ENCODE measurements at regions not wholly inside any gene's neighbourhood (a gene's known extent, or its start where the extent isn't known, plus 50 kb on each side); places are given as distances from the start of the nearest gene placed in this dataset.

- H3K9me3 ChIP-seq (ENCODE audit: control insufficient read depth, insufficient read depth, low read length) = no peaks in the 10 kb centered on the region
- no peaks in the 10 kb centered on the region for H3K36me3 ChIP-seq (ENCODE audit: control insufficient read depth, insufficient read depth, low read length)
- ATAC-seq (ENCODE audit: low read depth) = no peak
- BruUV-seq (replicated peaks) = no TSS peak
- H3K4ac ChIP-seq (ENCODE audit: low read depth, low read length) = no peak overlapping the region
- 0 out of 2 replicates have a peak overlapping the region, but pooled peaks have one; percentile 8 for H3K4me2 ChIP-seq (ENCODE audit: low read depth, low read length)
- no peak overlapping the region for H2AK9ac ChIP-seq (replicated peaks; ENCODE audit: low read depth, low read length, poor library complexity)
- H3K9ac ChIP-seq (ENCODE audit: low read depth, low read length) = no peak overlapping the region; the same call in 1 of the 2 replicates
- peak overlapping the region; percentile 64; the same call in 1 of the 3 replicates for H2BK15ac ChIP-seq (ENCODE audit: low read depth, low read length)
- peaks cover 5% of the 10 kb centered on the region; the same call in 1 of the 2 replicates for H3K9me1 ChIP-seq (ENCODE audit: insufficient read depth, low read length)
- H3K79me1 ChIP-seq (ENCODE audit: low read depth in 1 of 2, low read length in 2 of 2) = 0 out of 4 replicates have a peak, but pooled peaks cover 0 to 4% of the 10 kb centered on the region in 2 experiments
- H3K18ac ChIP-seq (ENCODE audit: low read depth, low read length) = peak overlapping the region; percentile 17; the same call in 1 of the 2 replicates
- H3K27me3 ChIP-seq (ENCODE audit: control insufficient read depth, insufficient read depth, low read length) = no peaks in the 10 kb centered on the region
- peak overlapping the region; percentile 7; the same call in 1 of the 2 replicates for H2BK120ac ChIP-seq (ENCODE audit: low read depth, low read length)
- H3K4me1 ChIP-seq (ENCODE audit: control insufficient read depth, insufficient read depth, low read length) = peaks cover 18% of the 10 kb centered on the region
- no peak overlapping the region for H3K27ac ChIP-seq (ENCODE audit: insufficient read depth, low read length)
- no peak overlapping the region; the same call in 1 of the 2 replicates for H3K56ac ChIP-seq (ENCODE audit: extremely low read depth, insufficient read depth, low read length)
- no peak overlapping the region for H3K4me3 ChIP-seq (ENCODE audit: insufficient read depth, low read depth, low read length)
- H4K8ac ChIP-seq (ENCODE audit: low read depth in 2 of 2, low read length in 2 of 2) = peak overlapping the region; percentile 79 to 85; a peak in 3 of 4 replicates
- peak; percentile 58 for DNase-seq
- peak overlapping the region; percentile 58 for H4K91ac ChIP-seq (ENCODE audit: insufficient read depth, low read depth, low read length)
- H2BK5ac ChIP-seq (ENCODE audit: low read depth, low read length, poor library complexity, severe bottlenecking) = peak overlapping the region; percentile 38
- H2BK20ac ChIP-seq (ENCODE audit: low read depth, low read length) = peak overlapping the region; percentile 63; the same call in 1 of the 2 replicates
- peak overlapping the region; percentile 30; the same call in 1 of the 2 replicates for H4K5ac ChIP-seq (ENCODE audit: low read depth, low read length)
- in situ Hi-C loops (cut with MboI; ENCODE audit: low sequenced_read_pairs) (no loop called here), dilution Hi-C loops (cut with HindIII; ENCODE audit: low sequenced_read_pairs, unreplicated experiment) (no loop called here), intact Hi-C loops (cut with micrococcal nuclease) (no loop called here)
- peak overlapping the region; percentile 75; the same call in 1 of the 2 replicates for H3K14ac ChIP-seq (replicated peaks; ENCODE audit: low read depth, low read length)
- H2AK5ac ChIP-seq (ENCODE audit: low read depth, low read length) = no peak overlapping the region
- H2AFZ ChIP-seq (replicated peaks; ENCODE audit: low read length, poor library complexity) = no peak overlapping the region
- ChIA-PET CTCF (no interaction called here), POLR2A (ENCODE audit: unreplicated experiment) (no interaction called here)
- no peak for TF ChIP-seq USF2 (IDR thresholded peaks at IDR 0.05; ENCODE audit: low read depth, low read length)
- TF ChIP-seq MXI1 (IDR thresholded peaks at IDR 0.05; ENCODE audit: borderline replicate concordance, low read depth, low read length) = no peak
- TF ChIP-seq MAFK (IDR thresholded peaks at IDR 0.05; ENCODE audit: low read depth, low read length) = no peak
- no peak for TF ChIP-seq MAZ (IDR thresholded peaks at IDR 0.05; ENCODE audit: borderline replicate concordance, low read depth, low read length)
- no peak for TF ChIP-seq CEBPB (IDR thresholded peaks at IDR 0.05; ENCODE audit: low read depth, low read length)
- no peak for TF ChIP-seq NFE2L2 (IDR thresholded peaks at IDR 0.05; ENCODE audit: low read depth, low read length)
- TF ChIP-seq RAD21 (IDR thresholded peaks at IDR 0.05; ENCODE audit: low read length) = no peak
- TF ChIP-seq ELK1 (IDR thresholded peaks at IDR 0.05; ENCODE audit: borderline replicate concordance, low read depth, low read length) = no peak
- no peak for TF ChIP-seq CHD1 (IDR thresholded peaks at IDR 0.05; ENCODE audit: low read depth, low read length)
- no peak for TF ChIP-seq RCOR1 (IDR thresholded peaks at IDR 0.05; ENCODE audit: insufficient replicate concordance, low read length)
- no peak for TF ChIP-seq CTCF (conservative IDR thresholded peaks at IDR 0.05; ENCODE audit: low read depth, low read length)
- TF ChIP-seq RFX5 (IDR thresholded peaks at IDR 0.05; ENCODE audit: low read depth, low read length) = no peak
- no peak for TF ChIP-seq SMC3 (IDR thresholded peaks at IDR 0.05; ENCODE audit: low read depth, low read length)
- no peak for TF ChIP-seq POLR2A (IDR thresholded peaks at IDR 0.05; ENCODE audit: low read depth, low read length)
- no peak for TF ChIP-seq FOS (IDR thresholded peaks at IDR 0.05; ENCODE audit: low read depth, low read length)
- no peak for TF ChIP-seq BHLHE40 (IDR thresholded peaks at IDR 0.05; ENCODE audit: low read depth, low read length)
- H4K20me1 ChIP-seq (ENCODE audit: insufficient read depth, low read length) = no peaks in the 10 kb centered on the region
- no peak overlapping the region for H3K23ac ChIP-seq (ENCODE audit: low read depth, low read length)
Observed at GRCh38 chr15:92845126-92845508, 55.0 kb upstream of the CHD2 start.
